ENCODE measurements at regions not wholly inside any gene's neighbourhood (a gene's known extent, or its start where the extent isn't known, plus 50 kb on each side); places are given as distances from the start of the nearest gene placed in this dataset.

- ATAC-seq (no peak), DNase-seq (ENCODE audit: extremely low read depth in 1 of 4, low spot score in 3 of 4) (no peak), FAIRE-seq (no peak)
- Histone ChIP-seq H3K4me3 (no peak overlapping the region), H3K4me1 (replicated peaks in 1 of 2; ENCODE audit: control insufficient read depth in 2 of 2, insufficient read depth in 2 of 2, low read length in 2 of 2) (no peaks in the 10 kb centered on the region), H3K9me3 (replicated peaks; ENCODE audit: control insufficient read depth, insufficient read depth, low read depth, low read length) (no peaks in the 10 kb centered on the region), H4K20me1 (replicated peaks; ENCODE audit: control insufficient read depth, insufficient read depth, low read length) (no peaks in the 10 kb centered on the region), H3K9ac (ENCODE audit: insufficient read depth in 1 of 2, low read depth in 2 of 2, low read length in 2 of 2) (no peak overlapping the region), H2AFZ (ENCODE audit: low read depth, low read length) (no peak overlapping the region), H3K36me3 (ENCODE audit: control insufficient read depth, insufficient read depth, low read length) (no peaks in the 10 kb centered on the region), H3K27ac (ENCODE audit: extremely low read depth, low read depth, low read length) (no peak overlapping the region), H3K27me3 (ENCODE audit: control insufficient read depth in 2 of 2, insufficient read depth in 2 of 2, low read length in 2 of 2) (peaks cover 3 to 4% of the 10 kb centered on the region in 2 experiments; a peak in 3 of 5 replicates), H3K9me1 (ENCODE audit: control insufficient read depth, insufficient read depth, low read length) (no peaks in the 10 kb centered on the region), H3K79me2 (ENCODE audit: control insufficient read depth, insufficient read depth, low read length) (no peaks in the 10 kb centered on the region), H3K4me2 (ENCODE audit: insufficient read depth, low read length) (no peak overlapping the region)
- WGBS (ENCODE audit: insufficient coverage, low coverage, missing lambda C conversion rate): 0% methylated on average over 6 of the region's 6 CpGs
- CTCF ChIA-PET (ENCODE audit: low intra/inter-chr PET ratio): no interaction called here
- in situ Hi-C loops (cut with MboI): no loop called here
- BruUV-seq (replicated peaks): no TSS peak
- intact Hi-C loops (cut with micrococcal nuclease): no loop called here
- TF ChIP-seq PHF20 (IDR thresholded peaks at IDR 0.05; ENCODE audit: partially characterized antibody): no peak
- TF ChIP-seq NELFE (IDR thresholded peaks at IDR 0.05; ENCODE audit: insufficient read depth, insufficient read length): no peak
- POLR2A ChIA-PET: no interaction called here
Measured at GRCh38 chr16:9343276-9343675, 251.8 kb downstream of the HAPSTR1 start.

- no peak for FAIRE-seq
- CTCF ChIA-PET (ENCODE audit: low intra/inter-chr PET ratio): no interaction called here
- DNase-seq (ENCODE audit: extremely low read depth in 1 of 4, low spot score in 3 of 4): no peak
- no peak overlapping the region for H3K9ac ChIP-seq (ENCODE audit: insufficient read depth in 1 of 2, low read depth in 2 of 2, low read length in 2 of 2)
- no peak for TF ChIP-seq FOXO4 (CRISPR knock-in tag; IDR thresholded peaks at IDR 0.05)
- no peak for TF ChIP-seq MITF (IDR thresholded peaks at IDR 0.05)
- no peak for TF ChIP-seq E4F1 (CRISPR knock-in tag; IDR thresholded peaks at IDR 0.05; ENCODE audit: borderline replicate concordance)
- no peak for TF ChIP-seq ZNF212 (CRISPR knock-in tag; IDR thresholded peaks at IDR 0.05)
- no peak for TF ChIP-seq ZBTB33 (CRISPR knock-in tag; IDR thresholded peaks at IDR 0.05)
- no peak for TF ChIP-seq ELF1 (tag; IDR thresholded peaks at IDR 0.05)
- no peaks in the 10 kb centered on the region for H4K20me1 ChIP-seq (replicated peaks; ENCODE audit: control insufficient read depth, insufficient read depth, low read length)
- in situ Hi-C loops (cut with MboI): no loop called here
- no peak overlapping the region for H3K4me2 ChIP-seq (ENCODE audit: insufficient read depth, low read length)
- 0% methylated on average over 4 of the region's 4 CpGs for WGBS (ENCODE audit: insufficient coverage, low coverage, missing lambda C conversion rate)
- no peaks in the 10 kb centered on the region for H3K9me3 ChIP-seq (replicated peaks; ENCODE audit: control insufficient read depth, insufficient read depth, low read depth, low read length)
- peaks cover 3 to 4% of the 10 kb centered on the region in 2 experiments; a peak in 3 of 5 replicates for H3K27me3 ChIP-seq (ENCODE audit: control insufficient read depth in 2 of 2, insufficient read depth in 2 of 2, low read length in 2 of 2)
- H3K27ac ChIP-seq (ENCODE audit: extremely low read depth, low read depth, low read length): no peak overlapping the region
- H3K36me3 ChIP-seq (ENCODE audit: control insufficient read depth, insufficient read depth, low read length): no peaks in the 10 kb centered on the region
- H3K9me1 ChIP-seq (ENCODE audit: control insufficient read depth, insufficient read depth, low read length): no peaks in the 10 kb centered on the region
- POLR2A ChIA-PET: no interaction called here
- H3K4me3 ChIP-seq: no peak overlapping the region
- no peak for ATAC-seq
- H2AFZ ChIP-seq (ENCODE audit: low read depth, low read length): no peak overlapping the region
- no peaks in the 10 kb centered on the region for H3K79me2 ChIP-seq (ENCODE audit: control insufficient read depth, insufficient read depth, low read length)
- intact Hi-C loops (cut with micrococcal nuclease): no loop called here
- no peaks in the 10 kb centered on the region for H3K4me1 ChIP-seq (replicated peaks in 1 of 2; ENCODE audit: control insufficient read depth in 2 of 2, insufficient read depth in 2 of 2, low read length in 2 of 2)
- BruUV-seq (replicated peaks): no TSS peak
Measured at GRCh38 chr16:9344508-9344907, 253.1 kb downstream of the HAPSTR1 start.
